ENCODE measurements at regions not wholly inside any gene's neighbourhood (a gene's known extent, or its start where the extent isn't known, plus 50 kb on each side); places are given as distances from the start of the nearest gene placed in this dataset.
A peak's percentile ranks its signal among the peaks of the same experiment; 100 is the strongest.

- TF ChIP-seq MAZ (IDR thresholded peaks at IDR 0.05; ENCODE audit: borderline replicate concordance, low read depth, low read length), result no peak
- TF ChIP-seq MAZ (CRISPR knock-in tag; IDR thresholded peaks at IDR 0.05; ENCODE audit: low read depth), result no peak
- TF ChIP-seq BRCA1 (CRISPR knock-in tag; IDR thresholded peaks at IDR 0.05), result no peak
- TF ChIP-seq, protein P1, sequence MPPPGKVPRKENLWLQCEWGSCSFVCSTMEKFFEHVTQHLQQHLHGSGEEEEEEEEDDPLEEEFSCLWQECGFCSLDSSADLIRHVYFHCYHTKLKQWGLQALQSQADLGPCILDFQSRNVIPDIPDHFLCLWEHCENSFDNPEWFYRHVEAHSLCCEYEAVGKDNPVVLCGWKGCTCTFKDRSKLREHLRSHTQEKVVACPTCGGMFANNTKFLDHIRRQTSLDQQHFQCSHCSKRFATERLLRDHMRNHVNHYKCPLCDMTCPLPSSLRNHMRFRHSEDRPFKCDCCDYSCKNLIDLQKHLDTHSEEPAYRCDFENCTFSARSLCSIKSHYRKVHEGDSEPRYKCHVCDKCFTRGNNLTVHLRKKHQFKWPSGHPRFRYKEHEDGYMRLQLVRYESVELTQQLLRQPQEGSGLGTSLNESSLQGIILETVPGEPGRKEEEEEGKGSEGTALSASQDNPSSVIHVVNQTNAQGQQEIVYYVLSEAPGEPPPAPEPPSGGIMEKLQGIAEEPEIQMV (CRISPR knock-in tag; IDR thresholded peaks at IDR 0.05; ENCODE audit: low read depth), result no peak
- peak; percentile 38; the same call in 1 of the 2 replicates for TF ChIP-seq SAP130 (CRISPR knock-in tag; IDR thresholded peaks at IDR 0.05; ENCODE audit: low read depth)
- no peak for TF ChIP-seq ZNF572 (CRISPR knock-in tag; IDR thresholded peaks at IDR 0.05)
- TF ChIP-seq ZC3H4 (CRISPR knock-in tag; IDR thresholded peaks at IDR 0.05; ENCODE audit: borderline replicate concordance), result no peak
- TF ChIP-seq CEBPG (CRISPR knock-in tag; IDR thresholded peaks at IDR 0.05), result peak; percentile 41
- TF ChIP-seq KLF11 (CRISPR knock-in tag; IDR thresholded peaks at IDR 0.05), result no peak
- TF ChIP-seq HMG20B (CRISPR knock-in tag; conservative IDR thresholded peaks at IDR 0.05), result peak; percentile 29; the same call in 1 of the 2 replicates
- TF ChIP-seq PHF5A (CRISPR knock-in tag; IDR thresholded peaks at IDR 0.05; ENCODE audit: low read depth, unreplicated experiment), result no peak
- TF ChIP-seq TARDBP (CRISPR knock-in tag; IDR thresholded peaks at IDR 0.05), result no peak
- no peak for TF ChIP-seq ZSCAN25 (CRISPR knock-in tag; IDR thresholded peaks at IDR 0.05)
- peak; percentile 93 for TF ChIP-seq STAG1 (CRISPR knock-in tag; IDR thresholded peaks at IDR 0.05)
- no peak for TF ChIP-seq ZSCAN12 (CRISPR knock-in tag; IDR thresholded peaks at IDR 0.05)
- TF ChIP-seq ZBTB14 (CRISPR knock-in tag; IDR thresholded peaks at IDR 0.05), result no peak
- no peak for TF ChIP-seq ZNF17 (CRISPR knock-in tag; IDR thresholded peaks at IDR 0.05)
- TF ChIP-seq PITX1 (CRISPR knock-in tag; IDR thresholded peaks at IDR 0.05), result no peak
- TF ChIP-seq ZNF607 (CRISPR knock-in tag; IDR thresholded peaks at IDR 0.05; ENCODE audit: borderline replicate concordance), result no peak
- no peak for TF ChIP-seq ZBTB34 (CRISPR knock-in tag; IDR thresholded peaks at IDR 0.05)
- no peak for TF ChIP-seq UBTF (CRISPR knock-in tag; IDR thresholded peaks at IDR 0.05)
- no peak for TF ChIP-seq ZNF136 (CRISPR knock-in tag; IDR thresholded peaks at IDR 0.05; ENCODE audit: low read depth)
- no peak for TF ChIP-seq XRCC5 (optimal IDR thresholded peaks at IDR 0.05; ENCODE audit: low read length)
- no peak for TF ChIP-seq ARNT (IDR thresholded peaks at IDR 0.05)
- TF ChIP-seq, protein P2, sequence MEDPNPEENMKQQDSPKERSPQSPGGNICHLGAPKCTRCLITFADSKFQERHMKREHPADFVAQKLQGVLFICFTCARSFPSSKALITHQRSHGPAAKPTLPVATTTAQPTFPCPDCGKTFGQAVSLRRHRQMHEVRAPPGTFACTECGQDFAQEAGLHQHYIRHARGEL (CRISPR knock-in tag; IDR thresholded peaks at IDR 0.05), result no peak
These were observed 531.3 kb upstream of the JAG1 start (continued) for GRCh38 chr20:11204926-11205768.
